ENCODE measurements at regions not wholly inside any gene's neighbourhood (a gene's known extent, or its start where the extent isn't known, plus 50 kb on each side); places are given as distances from the start of the nearest gene placed in this dataset.
"Not testable (repeated sequence)": the region's sequence is repeated elsewhere in the genome, so short reads cannot be mapped to it uniquely, and the experiment has no call there.

DNA sequence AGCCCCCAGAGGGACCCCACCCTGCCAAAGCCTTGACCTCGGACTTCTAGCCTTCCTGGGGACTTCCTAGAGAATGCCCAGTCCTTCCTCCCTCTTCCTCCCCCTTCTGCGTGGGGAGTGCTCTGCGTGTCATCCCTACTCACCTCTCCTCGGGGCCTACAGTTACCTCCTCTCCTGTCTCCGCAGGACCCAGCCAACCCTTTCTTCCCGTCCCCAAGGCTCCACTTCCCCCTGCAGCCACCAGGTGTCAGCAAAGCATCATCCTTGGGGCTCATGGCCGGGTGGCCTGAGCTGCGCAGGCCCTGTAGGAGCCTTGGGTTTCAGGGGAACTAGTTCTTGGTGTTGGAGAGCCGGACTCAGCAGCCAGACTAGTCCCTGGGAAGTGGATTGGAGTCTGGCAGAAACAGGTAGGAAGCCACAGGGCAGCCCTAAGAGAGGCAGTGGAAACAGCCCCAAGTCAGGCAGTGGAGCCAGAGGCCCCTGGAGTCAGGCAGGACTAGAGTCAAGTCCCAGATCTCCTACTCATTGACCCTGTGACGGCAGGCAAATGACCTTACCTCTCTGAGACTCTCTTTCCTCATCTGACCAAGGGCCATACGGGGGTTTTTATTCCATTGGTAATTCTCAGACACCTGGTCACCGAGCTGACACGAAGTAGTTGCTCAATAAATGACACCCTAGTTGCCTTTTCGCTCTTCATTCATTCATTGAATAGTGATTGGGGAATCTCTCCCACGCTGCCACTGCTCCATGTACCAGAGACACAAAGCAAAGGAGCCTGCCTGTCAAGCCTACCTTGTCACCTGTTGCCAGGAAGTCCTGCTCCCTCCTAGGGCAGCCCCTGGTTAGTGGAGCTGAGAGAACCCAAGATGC is 101.8 kb upstream of the GRK3 start:
- DNase-seq, result not testable (repeated sequence)

DNA sequence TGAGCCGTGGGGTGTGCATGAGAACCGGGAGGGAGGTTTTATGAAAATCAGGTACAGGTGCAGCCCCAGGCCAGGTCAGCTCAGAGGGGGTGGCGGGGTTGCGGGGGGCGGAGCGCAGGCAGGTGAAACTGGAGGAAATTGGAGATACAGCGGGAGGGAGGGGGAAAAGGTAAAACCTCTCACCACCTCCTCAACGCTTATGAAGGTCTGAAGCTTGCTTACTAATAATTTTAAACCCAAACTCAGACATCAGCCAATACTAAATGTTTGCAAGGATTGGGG is 101.2 kb upstream of the GRK3 start:
- DNase-seq, result not testable (repeated sequence)

- not testable (repeated sequence) for DNase-seq
These were observed 100.1 kb upstream of the GRK3 start for GRCh38 chr22:25464326-25464725.

DNA sequence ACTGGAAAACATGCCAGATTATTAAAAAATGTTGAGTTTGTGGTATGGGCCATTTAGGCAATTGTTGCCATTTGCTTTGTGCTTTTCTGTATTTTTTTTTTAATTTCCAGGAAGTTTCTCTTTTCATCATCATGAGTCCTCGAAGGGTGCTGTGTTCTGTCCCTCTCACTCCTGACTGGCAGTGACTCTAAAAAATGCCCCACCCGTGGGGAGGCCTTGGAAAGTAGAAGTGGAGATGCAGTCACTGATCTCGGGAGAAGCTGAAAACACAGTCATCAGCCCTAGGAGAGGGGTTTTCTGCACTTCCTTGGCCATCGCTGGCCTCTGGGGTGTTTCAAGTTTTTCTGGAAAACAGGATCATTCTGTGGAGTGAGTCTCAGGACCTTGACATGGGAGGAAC is 98.5 kb upstream of the GRK3 start:
- DNase-seq, result no peak

DNA sequence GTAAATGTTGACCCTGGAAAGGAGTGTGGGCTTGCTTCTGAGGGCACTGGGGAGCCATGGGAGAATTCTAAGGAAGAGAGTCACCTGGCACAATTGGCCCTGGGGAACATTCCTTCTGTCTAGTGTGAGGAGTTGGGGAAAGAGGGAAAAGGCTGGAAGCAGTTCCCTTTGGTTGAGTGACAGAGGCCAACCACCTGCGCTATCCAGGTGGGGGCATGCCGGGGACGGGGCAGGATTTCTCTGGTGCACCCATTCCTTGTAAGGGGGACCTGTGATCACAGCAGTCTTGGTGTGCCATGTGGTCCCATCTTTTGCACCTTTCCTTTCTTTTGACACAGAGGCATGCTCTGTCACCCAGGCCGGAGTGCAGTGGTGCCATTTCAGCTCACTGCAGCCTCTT is 92.1 kb upstream of the GRK3 start:
- DNase-seq, result no peak

- DNase-seq, result peak; percentile 93
These were observed 89.0 kb upstream of the GRK3 start for GRCh38 chr22:25475257-25476022.

DNA sequence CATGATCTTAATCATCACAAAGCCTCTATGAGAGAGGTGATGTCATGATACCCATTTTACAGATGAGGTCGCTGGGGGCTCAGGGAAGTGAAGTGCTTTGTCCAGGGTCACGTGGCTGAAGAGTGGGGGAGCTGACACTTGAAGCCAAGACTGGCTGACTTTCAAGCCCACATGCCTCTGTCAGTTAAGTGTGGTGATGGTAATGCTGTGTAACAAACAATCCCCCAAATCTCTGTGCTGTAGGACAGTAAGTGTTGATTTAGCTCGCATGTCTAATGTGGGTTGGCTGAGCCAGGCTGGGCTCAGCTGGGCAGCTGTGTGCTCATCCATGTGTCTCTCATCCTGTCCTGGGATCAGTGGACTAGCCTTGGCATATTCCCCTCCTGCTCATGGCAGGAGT is 87.1 kb upstream of the GRK3 start:
- DNase-seq, result no peak

DNA sequence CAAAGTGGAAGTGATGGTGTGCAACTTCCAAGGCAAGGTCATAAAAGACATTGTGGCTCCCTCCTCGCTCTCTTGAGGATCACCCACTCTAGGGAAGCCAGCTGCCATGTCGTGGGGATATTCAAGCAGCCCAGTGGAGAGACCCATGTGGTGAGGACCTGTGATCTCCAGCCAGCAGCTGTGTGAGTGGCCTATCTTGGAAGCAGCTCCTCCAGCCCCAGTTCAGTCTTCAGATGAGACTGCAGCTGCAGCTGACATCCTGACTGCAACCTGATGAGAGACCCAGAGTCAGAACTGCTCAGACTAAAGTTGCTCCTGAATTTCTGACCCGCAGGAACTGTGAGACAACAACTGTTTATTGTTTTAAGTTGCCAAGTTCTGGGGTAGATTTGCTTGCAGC is 86.4 kb upstream of the GRK3 start:
- DNase-seq, result no peak

GRCh38 chr22:25478528-25478927 is 85.9 kb upstream of the GRK3 start:
- DNase-seq, result no peak

- not testable (repeated sequence) for DNase-seq
These were observed 83.6 kb upstream of the GRK3 start for GRCh38 chr22:25480868-25481267.

DNA sequence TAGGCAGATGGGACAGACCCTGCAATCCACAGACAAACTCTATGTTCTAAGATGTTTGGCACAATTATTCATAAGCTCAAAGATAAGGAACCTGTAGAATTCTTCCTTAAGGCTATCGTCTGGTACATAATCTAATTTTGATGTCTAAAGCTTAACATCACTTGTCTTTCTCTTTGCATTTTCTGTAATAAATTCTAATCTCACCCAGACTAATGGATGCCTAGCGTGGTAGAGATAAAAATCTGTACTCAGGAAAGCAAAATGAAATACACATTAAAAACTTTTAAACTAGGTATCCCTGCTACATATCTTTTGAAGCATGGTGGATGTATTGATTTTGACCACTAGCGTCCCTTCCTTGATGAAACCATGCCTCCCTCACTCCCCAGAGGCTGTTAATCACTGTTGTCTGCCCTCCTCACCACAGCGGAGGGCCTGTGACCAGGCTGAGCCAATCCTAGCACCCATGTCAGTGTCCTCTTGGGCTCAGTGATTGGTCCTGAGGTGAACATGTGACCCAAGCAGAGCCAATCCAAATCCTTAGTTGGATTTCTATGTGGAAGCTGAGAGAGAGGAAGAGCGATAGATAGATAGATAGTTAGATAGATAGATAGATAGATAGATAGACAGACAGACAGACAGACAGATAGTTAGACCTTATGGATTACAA is 82.2 kb upstream of the GRK3 start:
- no peak for DNase-seq

DNA sequence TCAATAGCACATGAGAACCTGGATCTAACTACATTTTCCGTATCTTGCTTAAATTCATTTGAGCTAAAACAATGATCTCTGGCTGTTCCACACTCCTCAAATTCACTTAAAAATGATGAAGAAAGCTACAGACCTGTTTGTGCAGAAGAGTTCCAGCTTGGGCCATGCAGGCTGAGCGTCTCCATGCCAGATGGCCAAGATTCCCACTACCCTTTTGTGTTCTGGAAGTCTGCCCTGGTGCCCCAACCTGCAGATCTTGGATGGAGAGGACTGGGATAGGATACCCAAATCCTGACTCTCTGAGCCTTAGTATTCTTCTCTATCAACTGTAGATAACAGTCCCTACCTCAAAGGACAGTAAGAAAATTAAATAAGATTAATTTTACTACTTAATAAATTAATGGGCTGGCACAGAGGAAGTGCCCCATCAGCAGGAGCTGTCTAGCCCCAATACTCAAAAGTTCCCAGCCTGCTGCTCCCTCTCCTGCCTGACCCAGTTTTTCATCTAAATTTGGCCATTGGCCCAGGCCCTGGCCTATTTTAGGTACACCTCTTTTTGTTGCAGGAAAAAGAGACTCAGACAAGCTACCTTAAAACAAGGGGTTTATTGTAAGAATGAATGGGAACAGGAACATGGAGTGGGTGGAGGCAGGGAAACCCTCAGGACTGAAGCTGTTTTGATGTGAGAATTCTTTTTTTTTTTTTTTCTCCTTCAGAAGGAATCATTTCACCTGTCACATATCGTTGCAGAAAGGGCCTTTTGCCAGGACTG is 81.4 kb upstream of the GRK3 start:
- DNase-seq, result peak; percentile 18

- no peak for DNase-seq
These were observed 80.5 kb upstream of the GRK3 start for GRCh38 chr22:25483931-25484330.

- no peak for DNase-seq
These were observed 79.8 kb upstream of the GRK3 start for GRCh38 chr22:25484521-25485315.

GRCh38 chr22:25485626-25486545 is 78.6 kb upstream of the GRK3 start:
- DNase-seq, result no peak

- no peak for DNase-seq
These were observed 77.0 kb upstream of the GRK3 start for GRCh38 chr22:25487508-25487907.

- no peak for DNase-seq
These were observed 76.0 kb upstream of the GRK3 start for GRCh38 chr22:25488244-25489020.

DNA sequence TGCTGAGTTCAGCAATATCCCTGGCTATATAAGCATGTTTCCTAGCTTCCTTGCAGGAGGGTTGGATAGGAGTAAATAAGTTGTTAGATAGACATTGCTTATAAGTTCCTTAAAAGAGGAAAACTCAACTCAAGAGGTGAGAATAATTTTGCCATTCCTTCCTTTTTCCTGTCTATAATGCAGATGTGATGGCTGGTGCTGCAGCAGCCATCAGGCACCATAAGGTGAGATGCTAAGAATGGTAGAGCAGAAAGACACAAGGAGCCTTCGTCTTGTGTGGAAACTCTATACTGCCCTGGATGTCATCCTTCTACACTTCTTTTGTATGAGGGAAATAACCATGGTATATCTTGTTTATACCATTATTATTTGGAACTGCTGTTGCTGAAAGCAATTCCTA is 74.5 kb upstream of the GRK3 start:
- no peak for DNase-seq

DNA sequence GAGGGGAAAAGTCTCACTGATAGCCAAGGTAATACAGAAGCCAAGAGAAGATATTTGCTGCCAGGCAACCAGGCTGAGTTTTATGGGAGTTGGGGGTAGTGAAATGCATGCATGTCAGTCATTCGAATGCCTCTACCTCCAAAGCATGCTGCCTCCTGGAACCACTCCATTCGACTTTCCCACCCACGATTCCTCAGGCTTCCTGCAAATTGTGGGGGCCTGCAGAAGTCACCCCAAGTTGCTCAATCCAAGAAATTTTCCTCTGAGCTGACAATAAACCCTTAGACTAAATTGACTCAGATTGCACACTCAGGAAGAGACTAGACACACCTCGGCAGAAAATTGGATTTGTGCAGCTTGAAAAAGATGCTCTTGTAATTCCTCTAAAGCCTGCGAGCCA is 73.6 kb upstream of the GRK3 start:
- DNase-seq, result no peak

GRCh38 chr22:25492162-25492561 is 72.3 kb upstream of the GRK3 start:
- no peak for DNase-seq

All from DMS79 (cell line).